HUDEP-2 (cell line): ENCODE measurements at regions not wholly inside any gene's neighbourhood (a gene's known extent, or its start where the extent isn't known, plus 50 kb on each side); places are given as distances from the start of the nearest gene placed in this dataset.

Source experiments
- DNase-seq, 76 experiments: peaks; one replicate each; lab custom pipeline; 2025; ENCODE audit not compliant: unreplicated experiment in 76 of 76; lab: John Stamatoyannopoulos, UW

- no peak for DNase-seq
These were observed 85.9 kb upstream of the SLC34A2 start for GRCh38 chr4:25569716-25570115.

DNA sequence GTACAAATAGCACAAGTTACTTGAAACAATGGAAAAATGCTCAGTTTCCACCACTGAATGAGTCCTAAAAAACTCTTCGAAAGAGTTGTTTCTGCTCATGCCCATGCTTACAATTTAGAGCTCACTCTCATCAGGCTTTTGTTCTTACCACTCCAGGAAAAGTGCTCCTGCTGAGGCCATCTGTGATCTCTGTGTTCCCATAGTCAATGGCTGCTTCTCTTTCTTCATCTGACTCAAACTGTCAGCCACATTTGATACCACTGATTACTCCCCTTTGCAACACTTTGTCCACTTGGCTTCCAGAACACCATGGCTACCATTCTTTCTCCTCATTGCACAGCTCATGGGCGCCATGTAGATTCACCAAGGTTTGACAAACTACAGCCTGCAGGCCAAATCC, 80.0 kb upstream of the SLC34A2 start:
- no peak for DNase-seq

DNA sequence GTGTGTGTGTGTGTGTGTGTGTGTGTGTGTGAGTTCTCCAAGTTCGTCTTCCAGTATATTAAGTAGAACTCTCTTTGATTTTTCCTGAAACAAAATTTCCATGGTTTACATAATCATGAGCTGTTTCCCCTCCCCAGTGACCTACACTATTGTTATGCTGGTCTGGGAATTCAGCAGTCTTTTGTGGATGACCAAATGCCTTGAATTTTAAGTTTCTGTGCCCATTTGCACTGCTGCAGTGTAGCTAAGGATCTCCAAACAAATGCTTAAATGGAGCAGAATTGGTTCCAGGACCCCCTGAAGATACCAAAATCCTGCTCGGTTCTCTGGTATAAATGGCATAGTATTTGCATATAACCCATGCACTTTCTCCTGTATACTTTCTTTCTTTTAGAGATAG, 77.2 kb upstream of the SLC34A2 start:
- no peak for DNase-seq

DNA sequence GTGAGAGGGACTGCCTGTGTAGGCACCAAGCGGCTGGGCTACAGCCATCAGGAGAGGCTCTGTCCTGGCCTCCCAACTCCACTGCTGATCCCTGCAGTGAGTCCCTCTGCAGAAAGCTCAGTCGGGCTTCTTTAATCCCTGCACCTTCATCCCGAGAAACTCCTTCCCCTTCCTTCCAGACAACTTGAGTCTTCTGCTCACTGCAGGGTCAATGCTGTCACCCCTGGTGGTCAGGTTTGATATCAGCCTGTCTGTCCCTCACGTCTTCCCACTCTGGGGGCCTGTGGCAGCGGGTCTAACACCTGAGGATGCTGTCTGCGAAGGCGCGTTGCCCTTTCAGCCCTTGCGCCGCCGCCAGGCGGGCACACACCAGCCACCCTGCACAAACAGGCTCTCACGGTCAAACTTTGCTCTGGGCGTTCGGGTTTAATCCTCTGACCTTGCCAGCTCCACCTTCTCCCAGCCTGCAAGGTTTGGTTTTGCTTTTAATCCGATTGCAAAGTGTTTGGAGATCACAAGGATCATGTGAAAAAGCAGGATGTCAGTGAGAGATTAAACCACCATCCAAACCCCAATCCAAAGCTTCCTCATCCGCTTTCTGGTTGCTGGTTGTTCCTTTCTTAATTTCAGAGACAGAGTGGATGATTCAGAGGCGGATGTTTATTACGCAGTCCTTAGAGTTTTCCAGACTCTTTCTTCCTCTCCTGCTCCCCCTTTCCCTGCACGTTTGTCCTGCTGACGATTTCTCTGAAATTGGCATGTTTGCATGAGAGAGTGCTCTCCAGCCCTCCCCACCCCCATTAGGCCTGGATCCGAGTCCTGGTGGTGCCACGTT, 74.8 kb upstream of the SLC34A2 start:
- DNase-seq = no peak

GRCh38 chr4:25585901-25586523, 69.6 kb upstream of the SLC34A2 start:
- DNase-seq = no peak

DNA sequence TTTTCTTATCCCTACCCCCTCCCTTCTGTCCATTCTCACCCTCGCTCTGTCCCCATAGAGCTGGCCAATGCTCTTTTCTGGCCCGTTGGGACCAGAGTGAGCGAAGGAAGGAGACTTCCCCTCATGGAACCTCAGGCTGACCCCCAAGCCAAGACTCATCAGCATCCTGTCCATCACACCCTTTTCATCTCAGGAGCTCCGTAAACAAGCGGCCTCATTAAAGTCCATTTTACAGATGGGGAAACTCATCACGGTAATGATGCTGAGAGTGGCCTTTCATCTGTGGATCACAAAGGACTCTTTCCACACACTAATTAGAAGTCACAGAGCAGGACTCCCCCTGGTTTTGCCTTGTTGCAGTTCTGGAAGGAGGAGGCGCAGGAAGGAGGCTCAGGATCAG, 67.4 kb upstream of the SLC34A2 start:
- DNase-seq = no peak

- DNase-seq = no peak
These were observed 65.5 kb upstream of the SLC34A2 start for GRCh38 chr4:25590171-25590570.

DNA sequence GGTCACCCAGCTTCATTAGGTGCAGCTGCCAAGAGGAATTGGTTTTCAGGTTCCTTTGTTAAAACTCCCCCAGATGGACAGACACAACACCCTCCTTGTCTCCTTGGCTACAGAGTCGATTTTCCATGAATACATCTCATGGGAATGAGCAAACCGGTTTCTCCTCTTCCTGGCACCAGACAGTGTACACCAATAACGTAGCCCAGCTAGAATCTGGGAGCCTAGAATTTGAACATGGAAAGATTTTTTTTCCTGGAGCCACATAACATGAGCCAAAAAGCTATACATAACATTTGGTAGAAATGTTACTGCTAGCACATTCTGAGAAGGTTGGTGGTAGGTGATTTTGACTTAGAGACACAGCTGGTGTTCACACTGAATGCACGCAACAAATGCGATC, 62.9 kb upstream of the SLC34A2 start:
- DNase-seq = no peak
